Stimulated activated CD8-positive, alpha-beta memory T cell treated with anti-CD3 and anti-CD28 coated beads, Interleukin-15, amount 100 ng/mL, for 48 hours (primary cell): ENCODE measurements at regions not wholly inside any gene's neighbourhood (a gene's known extent, or its start where the extent isn't known, plus 50 kb on each side); places are given as distances from the start of the nearest gene placed in this dataset.

Experiments
- DNase-seq, 2 donors: peaks; one replicate each; pipeline ENCODE4 v3.0.0-alpha.2; 2020; ENCODE audit warnings: low read depth in 2 of 2

DNA sequence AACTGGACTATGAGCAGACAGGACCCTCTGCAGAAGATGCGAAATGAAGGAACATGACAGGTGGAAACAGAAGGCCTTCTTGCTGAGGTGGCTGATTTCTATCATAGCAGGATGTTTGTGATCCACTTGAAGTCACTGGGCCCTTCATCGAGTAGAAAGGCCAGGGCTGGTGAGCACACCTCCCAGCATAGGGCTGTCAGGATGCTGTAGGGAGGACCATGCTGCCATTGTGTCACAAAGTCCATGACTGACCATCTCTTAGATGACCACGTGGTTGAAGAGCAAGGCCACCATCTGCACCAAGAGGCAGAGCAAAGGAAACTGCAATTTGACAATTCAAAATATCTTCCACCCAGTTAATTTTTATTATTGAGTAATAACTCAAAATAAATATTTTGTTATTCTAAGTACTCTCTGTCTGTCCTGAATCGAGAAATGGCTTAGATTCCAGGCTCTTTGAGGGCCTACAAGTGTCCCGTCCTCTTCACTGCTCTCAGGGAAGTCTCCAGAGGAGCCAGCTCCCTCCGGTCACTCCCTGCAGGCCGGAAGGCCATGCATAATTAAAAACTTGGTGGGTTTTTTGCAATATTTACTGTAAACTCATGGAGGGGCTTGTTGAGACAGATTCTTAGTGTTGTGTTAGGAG, 249.3 kb upstream of the ZMIZ1 start:
- no peak for DNase-seq

DNA sequence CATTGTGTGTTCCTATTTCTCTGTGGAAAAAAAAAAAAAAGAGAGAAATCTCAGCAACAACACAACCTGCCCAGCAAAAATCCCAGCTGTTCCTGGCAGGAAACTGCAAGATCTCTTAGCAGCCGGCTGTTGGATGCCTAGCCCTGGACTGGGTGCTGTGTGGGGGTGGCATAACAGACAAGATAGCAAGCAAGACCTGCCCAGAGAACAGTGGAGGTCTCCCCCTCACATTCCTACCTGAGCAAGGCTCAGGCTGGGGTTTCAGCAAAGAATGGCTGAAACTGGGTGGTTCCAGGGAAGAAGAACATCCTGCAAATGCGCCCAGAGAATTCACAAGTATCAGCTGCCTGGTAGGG, 248.8 kb upstream of the ZMIZ1 start:
- no peak for DNase-seq

DNA sequence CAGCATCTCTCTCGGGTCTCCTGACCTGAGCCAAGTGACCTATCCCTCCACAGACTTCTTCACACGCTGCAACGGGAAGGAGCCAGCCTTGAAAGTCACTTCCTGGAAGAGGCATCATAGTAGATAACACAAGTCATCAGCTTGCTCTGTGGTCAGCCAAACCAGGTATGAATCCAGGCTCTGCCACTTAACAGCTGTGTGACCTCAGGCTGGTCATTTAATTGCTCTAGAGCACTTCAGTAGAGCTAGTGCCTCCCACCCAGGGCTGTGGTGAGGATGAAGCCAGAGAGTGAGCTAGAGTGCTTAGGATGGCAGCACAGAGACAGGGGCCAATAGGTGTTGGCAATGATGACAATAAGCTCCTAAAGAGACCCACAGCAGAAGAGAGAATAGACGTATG, 247.7 kb upstream of the ZMIZ1 start:
- DNase-seq = no peak

DNA sequence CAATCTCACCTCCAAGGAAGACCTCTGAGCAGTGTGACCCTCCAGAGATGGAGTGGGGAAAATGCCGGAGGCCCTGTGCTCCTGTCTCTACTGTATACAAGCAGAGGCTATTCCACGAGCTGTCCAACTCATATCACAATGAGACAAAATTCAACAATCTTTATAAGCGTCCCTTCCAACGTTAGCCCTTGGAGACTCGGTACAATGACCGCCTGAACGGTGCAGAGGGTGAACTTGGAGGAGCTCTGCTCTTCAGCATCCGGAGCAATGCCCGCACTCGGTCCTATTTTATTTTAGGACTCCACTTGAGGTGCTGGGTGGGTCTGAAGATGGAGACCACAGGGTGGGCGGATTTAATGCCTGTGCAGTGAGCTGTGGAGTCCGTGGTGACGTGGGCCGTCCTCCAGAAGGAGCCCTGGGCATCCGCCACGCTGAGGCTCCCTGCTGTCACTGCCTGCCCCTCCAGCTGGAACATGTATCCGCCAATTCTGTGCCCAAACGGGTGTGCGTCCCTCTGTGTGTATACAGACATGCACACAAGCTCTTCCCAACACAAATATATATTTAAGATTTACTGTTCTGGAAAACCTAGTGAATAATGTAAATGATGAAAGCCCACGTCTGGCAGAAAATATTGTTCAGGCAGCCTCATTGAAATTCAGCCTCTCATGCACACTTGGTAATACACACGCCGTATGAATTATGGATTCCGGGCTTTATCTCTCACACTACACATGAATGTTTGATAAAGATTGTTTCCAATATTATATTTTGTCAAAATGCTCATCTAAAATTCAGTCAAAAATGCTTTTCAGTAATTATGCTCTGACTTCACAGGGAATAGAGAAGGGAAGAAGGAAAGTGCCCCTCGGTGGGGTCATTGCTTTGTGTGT, 239.9 kb upstream of the ZMIZ1 start:
- no peak for DNase-seq

DNA sequence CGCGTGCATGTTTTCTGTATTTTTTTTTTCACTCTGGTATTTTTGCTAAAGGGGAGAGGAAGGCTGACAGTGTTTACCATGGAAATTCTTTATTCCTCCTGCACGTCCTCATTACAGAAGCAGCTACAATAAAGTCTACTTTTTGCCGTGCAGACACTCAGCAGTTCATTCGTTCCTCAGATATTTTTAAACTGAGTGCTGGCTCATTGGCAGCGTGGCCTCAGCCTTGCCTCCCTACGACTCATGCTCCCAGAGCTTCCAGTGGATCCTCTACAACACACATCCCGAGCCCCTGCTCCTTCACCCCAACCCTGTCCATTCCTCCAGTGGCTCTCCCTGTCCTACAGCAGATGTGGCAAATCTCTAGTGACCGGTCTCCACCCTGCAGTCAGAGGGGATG, 239.2 kb upstream of the ZMIZ1 start:
- DNase-seq = no peak

DNA sequence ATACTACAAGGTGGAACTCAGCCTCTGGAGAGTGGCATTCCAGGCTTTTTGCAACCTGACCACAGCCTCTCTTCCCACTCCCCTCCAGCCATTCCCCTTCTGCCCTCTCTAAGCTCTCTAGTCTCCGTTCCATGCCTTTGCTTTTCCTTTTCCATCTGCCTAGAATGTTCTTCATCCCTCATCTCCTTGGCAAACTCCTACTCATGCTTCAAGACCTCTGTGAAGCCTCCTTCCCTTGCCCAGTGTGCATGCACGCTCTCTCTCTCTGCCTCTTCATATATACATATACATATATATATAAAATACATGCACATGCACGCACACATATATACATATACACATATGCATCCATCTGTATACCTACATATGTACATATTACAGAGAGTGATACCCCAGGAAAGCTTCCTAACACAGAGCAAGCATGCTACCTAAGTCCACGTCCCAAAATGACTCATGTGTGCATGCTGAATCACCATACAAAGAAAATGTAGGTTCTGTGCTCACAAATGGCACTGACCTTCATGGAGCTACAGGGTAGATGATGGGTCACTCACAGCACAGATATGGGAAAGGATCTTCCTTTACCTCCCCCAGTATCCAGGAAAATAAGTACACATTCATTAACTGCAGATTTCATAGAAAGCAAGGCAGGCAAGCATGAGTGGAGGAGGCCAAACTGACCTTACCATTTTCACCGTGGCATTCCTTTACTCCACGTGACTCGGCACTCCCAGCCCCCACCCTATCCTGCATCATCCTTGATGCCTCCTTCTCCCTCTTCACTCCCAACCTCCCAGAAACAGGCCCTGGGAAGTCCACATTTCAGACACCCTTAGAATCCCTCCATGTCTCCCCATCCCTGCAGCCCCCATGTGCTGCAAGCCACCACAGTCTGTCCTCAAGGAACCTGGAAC, 238.4 kb upstream of the ZMIZ1 start:
- DNase-seq = no peak

DNA sequence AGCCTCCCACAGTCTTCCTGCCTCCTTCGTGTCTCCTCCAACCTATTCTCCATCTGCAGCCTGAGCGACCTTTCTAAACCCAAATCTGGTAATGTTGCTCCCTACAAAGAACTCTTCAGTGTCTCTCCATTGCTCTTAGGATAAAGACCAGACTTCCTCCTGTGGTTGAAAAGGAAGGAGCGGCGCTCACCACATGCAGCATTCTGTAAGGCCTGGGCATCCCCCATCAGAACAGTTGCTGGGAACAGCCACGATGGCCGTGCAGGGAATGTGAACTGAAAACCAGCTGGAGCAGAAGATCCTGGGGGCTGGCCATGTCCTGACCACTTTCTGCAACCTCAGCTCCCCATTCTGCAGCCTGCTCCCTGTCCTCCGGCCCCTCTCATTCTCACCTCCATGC, 237.8 kb upstream of the ZMIZ1 start:
- DNase-seq = no peak

DNA sequence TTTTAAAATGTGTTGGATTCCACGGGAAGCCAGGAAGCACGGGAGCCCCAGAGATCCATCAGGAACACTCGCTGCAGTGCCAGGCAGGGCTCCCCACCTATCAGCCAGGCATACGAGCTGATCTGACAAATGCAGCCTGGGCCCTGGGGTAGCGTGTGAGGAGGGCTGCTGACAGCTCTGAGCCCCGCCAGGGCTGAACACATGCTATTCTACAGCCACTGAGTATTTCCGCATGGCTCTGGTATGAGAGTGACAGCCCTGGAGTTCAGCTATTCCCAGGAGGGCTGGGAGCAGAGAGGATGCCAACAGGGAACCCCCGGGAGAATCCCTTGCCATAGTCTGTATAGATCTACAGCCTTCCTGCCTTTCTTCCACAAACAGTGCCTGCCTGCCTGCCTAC, 237.3 kb upstream of the ZMIZ1 start:
- DNase-seq = no peak

DNA sequence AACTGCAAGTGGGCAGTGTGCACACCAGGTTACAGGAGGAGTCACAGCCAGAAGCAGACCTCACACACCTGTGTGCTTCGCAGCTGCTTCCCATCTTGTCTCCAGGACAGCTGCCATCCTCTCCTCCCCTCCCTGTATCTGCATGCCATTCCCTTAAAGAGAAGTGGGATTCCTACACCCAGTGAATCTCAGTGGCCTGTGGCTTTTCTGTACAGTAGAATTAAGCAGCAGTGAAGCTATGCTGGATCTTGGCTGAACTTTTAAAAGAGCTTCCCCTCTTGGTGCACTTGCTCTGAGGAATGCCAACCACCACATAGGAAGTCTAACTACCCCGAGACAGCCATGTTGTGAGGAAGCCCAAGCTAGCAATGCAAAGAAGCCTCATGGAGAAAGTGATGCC, 236.5 kb upstream of the ZMIZ1 start:
- no peak for DNase-seq

DNA sequence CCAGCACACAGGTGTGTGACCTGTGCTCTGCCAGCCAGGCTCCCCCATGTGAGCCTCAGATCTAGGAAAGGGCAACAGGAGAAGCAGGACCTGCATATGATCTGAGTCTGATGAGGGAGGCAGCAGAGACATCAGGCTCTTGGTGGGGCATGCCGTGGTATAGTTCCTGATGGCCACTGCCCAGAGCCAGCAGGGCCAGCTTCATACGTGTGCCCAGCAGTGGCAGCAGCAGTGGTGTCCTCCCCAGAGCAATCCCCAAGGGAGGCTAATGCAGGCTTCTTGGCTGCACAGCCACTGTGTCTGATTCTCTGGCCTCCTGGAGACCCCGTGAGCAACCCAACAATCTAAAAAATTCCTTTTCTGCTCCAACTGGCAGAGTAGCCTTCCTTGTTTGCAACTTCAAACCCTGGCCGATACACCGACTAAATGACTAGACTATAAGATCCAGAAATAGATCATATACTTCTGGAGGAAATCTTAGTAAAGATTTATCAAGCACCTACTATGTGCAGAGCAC, 230.6 kb upstream of the ZMIZ1 start:
- no peak for DNase-seq

DNA sequence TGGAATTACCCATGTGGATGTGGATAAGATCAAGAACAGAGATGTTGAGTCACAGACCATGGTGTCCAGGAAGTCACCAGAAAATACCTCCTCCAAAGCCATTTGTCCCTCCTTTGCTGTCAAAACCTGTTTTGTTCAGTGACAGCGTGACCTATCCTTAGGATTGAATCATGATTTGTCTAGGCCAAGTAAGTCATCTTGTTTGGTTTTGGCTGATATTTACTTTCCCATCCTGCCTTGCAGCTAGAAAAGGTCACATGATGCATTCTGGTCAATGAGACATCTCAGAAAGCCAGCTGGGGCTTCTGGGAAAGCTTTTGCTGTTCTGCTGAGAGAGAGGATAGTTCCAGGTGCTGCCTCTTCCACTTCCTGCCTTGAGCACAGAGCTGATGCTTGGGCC, 225.3 kb upstream of the ZMIZ1 start:
- DNase-seq = no peak

DNA sequence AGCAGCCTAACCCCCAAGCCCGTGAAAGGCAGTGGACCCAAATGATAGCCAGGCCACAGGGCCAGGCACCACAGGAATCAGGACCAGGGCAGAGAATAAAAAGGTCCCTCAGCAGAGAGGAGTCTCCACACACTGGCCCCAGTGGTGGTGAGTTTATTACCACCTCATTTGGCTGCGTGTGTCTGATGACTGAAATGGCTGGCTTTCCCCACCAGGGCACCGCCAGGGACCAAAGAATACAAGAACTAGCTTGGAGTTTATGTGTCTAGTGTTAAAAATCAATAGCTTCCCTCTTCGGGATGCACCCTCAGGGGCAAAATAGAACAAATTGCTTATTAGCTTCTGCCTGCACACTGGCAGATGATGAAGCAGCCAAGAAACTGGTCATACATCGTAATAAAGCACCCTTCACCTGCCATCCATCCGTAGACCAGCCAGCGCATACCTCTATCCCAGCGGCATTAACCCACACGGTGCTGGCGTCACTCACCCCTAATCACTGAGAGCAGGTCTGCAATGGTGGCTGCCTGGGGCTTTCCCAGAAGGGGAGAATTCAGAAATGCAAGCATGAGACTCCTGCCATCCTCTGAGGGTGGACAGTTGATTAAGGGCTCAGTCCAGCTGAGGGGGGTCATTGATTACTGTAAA, 223.7 kb upstream of the ZMIZ1 start:
- DNase-seq = no peak

DNA sequence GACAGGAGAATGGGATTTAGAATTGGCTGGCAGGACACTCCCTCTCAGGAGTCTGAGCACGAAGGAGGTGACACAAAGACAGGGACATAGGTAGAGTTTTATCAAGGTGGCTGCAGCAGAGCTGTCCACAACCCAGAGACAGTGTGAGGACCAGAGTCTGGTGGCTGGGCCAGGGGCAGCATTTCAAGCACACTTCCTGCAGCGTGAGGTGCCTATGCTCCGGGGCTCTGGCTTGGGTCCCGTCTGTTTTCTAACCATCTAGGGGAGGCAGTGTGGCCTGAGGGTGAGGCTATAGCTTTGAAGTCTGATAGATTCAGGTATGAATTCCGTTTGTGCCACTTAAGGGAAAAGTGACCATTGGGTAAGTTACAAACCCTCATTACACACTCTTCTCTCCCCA, 222.7 kb upstream of the ZMIZ1 start:
- DNase-seq = no peak

DNA sequence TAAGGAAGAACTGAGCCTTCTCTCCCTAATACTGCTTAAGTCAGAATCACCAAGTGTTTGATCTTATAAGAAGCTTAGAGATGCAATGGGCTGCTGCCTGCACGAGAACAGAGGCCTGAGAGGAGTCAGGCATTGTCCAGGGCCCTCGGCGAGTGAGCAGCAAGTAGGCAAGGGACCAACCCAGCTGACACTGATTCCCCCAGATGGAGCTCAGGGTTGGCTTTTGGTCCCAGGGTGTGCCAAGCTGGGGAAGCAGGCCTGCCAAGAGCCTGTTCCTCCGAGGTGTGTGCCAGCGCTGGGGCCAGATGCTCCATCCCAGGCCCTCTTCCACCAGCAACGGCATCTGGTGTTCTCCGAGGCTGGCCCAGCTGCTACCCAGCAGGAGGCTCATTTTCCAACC, 222.0 kb upstream of the ZMIZ1 start:
- no peak for DNase-seq

DNA sequence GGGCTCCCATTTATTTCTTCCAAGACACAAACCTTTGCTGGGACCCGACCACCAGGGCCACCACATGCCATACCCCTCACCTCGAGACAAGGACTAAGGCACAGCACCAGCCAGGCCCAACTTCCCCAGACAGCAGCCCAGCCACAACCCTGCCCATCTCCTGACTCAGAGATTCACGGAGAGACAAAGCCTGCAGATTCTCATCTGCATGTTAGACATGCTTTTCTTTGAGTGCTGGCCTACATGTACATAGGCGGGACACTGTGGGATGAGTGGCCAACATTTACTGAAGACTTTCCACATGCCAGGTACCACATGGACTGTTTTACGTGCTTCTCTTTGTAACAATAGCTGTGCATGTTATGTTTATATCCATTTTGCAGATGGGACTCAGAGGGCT, 221.3 kb upstream of the ZMIZ1 start:
- DNase-seq = no peak

DNA sequence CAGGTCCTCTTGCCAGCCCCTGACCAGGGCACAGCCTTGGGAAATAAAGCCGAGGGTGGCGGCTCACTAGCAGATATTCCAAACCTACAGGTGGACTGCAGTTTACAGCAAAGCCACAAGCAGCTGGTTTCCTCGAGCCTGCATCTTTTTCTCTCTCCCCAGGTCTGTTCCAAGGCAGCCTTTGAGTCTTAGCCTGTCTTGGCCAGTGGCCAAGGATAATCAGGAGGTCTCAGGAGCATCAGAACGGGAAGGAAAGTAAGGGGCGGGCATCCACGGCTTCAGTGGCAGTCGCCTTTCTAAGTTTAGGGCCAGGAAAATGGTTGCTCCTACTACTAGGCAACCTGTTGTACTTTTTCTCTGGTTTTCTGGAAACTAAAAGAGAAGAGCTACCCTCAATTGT, 219.7 kb upstream of the ZMIZ1 start:
- no peak for DNase-seq

DNA sequence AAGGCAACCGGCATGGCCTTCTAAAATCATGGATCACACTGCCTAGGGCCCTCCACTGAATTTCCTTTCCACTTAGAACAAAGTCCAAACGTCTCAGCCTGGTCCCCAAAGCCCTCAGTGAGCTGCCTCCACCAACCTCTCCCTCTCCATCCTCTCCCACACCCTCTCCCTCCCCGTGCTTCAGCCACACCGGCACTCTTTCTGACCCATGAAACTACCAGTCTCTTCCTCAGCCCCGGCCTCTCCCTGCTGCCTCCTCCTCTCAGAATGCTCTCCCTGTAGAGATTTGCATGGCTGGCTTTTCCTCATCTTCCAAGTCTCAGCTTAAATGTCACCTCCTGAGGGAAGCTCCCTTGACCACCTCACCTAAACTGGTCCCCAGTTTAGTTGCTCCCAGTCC, 219.0 kb upstream of the ZMIZ1 start:
- DNase-seq = no peak

DNA sequence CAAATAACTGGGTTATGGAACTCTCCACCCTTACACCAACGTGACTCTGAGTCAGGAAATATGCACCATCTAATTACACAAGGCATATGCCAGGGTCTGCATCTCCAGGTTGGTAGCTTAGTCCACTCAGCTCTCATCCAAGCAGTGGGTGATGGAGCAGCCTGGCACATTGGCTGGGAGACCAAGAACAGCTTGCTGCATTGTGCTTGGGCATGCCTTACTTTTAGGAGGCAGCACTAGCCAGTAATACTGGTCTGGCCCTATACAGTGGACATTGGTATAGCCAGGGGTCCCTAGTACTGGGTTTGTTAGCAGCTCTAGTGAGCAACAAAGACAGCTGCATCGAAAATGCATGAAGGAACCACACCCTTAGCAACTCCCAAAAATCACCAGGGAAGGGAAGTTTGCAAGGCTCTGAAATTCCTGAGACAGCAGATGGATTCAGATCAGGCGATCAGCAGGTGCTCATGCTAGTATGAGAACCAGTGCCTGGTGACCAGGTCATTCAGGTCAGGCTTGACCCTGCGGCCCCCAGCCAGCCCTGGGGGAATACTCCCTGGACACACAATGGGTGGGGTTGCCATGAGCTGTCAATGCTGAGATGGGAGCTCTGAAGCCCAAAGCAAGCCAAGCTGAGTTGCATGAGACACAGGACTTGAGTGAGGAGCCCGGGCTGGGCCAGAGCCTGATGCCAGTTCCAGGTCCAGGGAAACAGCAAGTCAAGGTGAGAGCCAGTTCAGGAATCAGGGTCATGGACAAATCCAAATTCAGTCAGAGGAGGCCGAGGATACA, 217.9 kb upstream of the ZMIZ1 start:
- DNase-seq = no peak

DNA sequence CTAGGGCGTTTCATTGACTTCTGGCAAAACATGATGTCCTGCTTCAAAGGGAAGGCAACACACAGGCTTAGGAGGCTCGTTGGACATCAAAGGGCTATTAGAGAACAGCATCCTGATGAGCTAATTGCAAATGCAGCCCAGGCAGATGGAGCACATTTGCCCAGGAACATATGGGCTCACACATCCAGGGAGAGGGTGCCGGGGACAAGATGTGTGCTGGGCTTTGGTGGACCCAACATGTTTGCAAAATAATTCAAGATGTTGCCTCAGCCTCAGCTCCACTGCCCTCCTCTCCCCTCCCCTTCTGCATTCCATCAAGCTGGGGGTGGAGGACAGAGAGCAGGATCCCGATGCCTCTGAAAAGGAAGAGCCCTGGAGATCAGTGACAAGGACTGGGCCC, 217.1 kb upstream of the ZMIZ1 start:
- no peak for DNase-seq

DNA sequence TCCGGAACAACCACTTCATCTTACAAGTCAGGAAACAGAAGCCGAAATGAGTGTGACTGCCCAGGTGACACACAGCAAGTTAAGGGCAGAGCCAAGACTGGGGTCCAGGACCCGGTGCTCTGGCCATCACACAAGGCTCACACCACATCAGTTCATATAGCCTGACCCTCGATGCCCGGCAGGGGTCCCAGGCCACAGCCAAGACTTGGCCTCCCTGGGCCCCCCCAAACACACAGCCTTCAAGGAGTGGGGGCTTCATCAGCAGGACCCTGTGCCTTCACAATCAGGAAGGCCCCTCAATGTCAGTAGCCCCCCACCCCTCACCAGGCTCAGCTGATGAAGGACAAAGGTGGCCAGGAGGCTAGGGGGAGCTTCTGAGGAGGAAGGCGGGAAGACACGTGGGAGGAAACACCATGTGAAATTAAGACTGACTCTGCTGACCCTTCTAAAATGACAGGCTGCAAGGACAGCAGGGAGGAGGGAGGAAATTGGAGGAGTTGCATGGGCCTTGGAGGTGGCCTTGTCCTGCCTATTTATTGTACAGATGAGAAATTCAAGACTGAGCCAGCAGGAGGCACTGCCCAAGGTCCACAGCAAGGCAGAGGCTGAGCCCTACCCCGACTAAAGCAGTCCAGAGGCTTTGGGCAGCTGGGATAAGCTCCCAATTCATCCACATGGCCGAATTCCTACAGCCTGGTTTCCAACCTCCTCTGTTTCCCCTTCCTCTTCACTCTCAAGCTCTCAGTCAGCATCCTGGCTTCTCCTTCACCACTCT, 216.1 kb upstream of the ZMIZ1 start:
- no peak for DNase-seq
